DOHH2 (cell line): ENCODE measurements at regions not wholly inside any gene's neighbourhood (a gene's known extent, or its start where the extent isn't known, plus 50 kb on each side); places are given as distances from the start of the nearest gene placed in this dataset.

Source experiments
- H3F3A ChIP-seq: fragments of 200-600 bp; sonication (generic), shearing (Covaris generic); 2 replicates; pipeline ENCODE4 v1.6.0; 2016; ENCODE audit warnings: antibody characterized with exemption, mild to moderate bottlenecking; ENCODE audit not compliant: control insufficient read depth, insufficient read depth
- H3K27ac ChIP-seq: fragments of 200-600 bp; sonication (generic); 2 replicates; pipeline ENCODE4 v1.5.1; 2014; ENCODE audit warnings: low read depth, mild to moderate bottlenecking, low read length, moderate library complexity
- H3K27me3 ChIP-seq: fragments of 200-600 bp; sonication (generic); 2 replicates; pipeline ENCODE4 v1.6.1; 2014; ENCODE audit warnings: mild to moderate bottlenecking, low read length, mixed read lengths; ENCODE audit not compliant: control insufficient read depth
- H3K36me3 ChIP-seq: fragments of 200-600 bp; sonication (generic); 2 replicates; pipeline ENCODE4 v1.6.1; 2014; ENCODE audit warnings: mild to moderate bottlenecking, low read length, moderate library complexity, mixed read lengths; ENCODE audit not compliant: control insufficient read depth
- H3K4me1 ChIP-seq: fragments of 200-600 bp; sonication (generic); 2 replicates; pipeline ENCODE4 v1.6.1; 2014; ENCODE audit warnings: mild to moderate bottlenecking, low read length, mixed read lengths; ENCODE audit not compliant: control insufficient read depth
- H3K4me2 ChIP-seq: fragments of 200-600 bp; sonication (generic); 2 replicates; pipeline ENCODE4 v1.6.0; 2014; ENCODE audit warnings: mild to moderate bottlenecking, low read length, moderate library complexity
- H3K4me3 ChIP-seq: fragments of 200-600 bp; sonication (generic); 2 replicates; pipeline ENCODE4 v1.5.1; 2014; ENCODE audit warnings: mild to moderate bottlenecking, low read length, mixed read lengths
- H3K79me2 ChIP-seq: fragments of 200-600 bp; sonication (generic); 2 replicates; pipeline ENCODE4 v1.6.1; 2014; ENCODE audit warnings: mild to moderate bottlenecking, low read length, mixed read lengths; ENCODE audit not compliant: control insufficient read depth
- H3K9me2 ChIP-seq: fragments of 200-600 bp; sonication (generic); replicated peaks from 2 replicates; pipeline ENCODE4 v1.6.1; 2014; ENCODE audit warnings: mild to moderate bottlenecking, low read length, mixed read lengths; ENCODE audit not compliant: control insufficient read depth
- H3K9me3 ChIP-seq: fragments of 200-600 bp; sonication (generic); 2 replicates; pipeline ENCODE4 v1.6.1; 2014; ENCODE audit warnings: antibody characterized with exemption, low read length, mixed read lengths; ENCODE audit not compliant: control insufficient read depth, insufficient read depth
- H4K20me1 ChIP-seq: fragments of 200-600 bp; sonication (generic); 2 replicates; pipeline ENCODE4 v1.6.0; 2014; ENCODE audit warnings: low read depth, mild to moderate bottlenecking, antibody characterized with exemption, low read length, moderate library complexity; ENCODE audit not compliant: control insufficient read depth, insufficient read depth
- CTCF ChIP-seq: fragments of 200-600 bp; sonication (generic); IDR thresholded peaks from one replicate; pipeline ENCODE4 v1.5.1; 2014; ENCODE audit warnings: antibody characterized with exemption, mild to moderate bottlenecking, low read depth, low read length; ENCODE audit not compliant: poor library complexity, severe bottlenecking
- EZH2phosphoT487 ChIP-seq: fragments of 200-600 bp; sonication (generic); IDR thresholded peaks from 2 replicates; pipeline ENCODE4 v1.6.1; 2017; ENCODE audit warnings: borderline replicate concordance, mild to moderate bottlenecking, antibody characterized with exemption, low read length, moderate library complexity, mixed read lengths

- no peaks in the 10 kb centered on the region for H3F3A ChIP-seq
- no peaks in the 10 kb centered on the region for H4K20me1 ChIP-seq
- no peak overlapping the region for H3K4me3 ChIP-seq
- H3K9me3 ChIP-seq: no peaks in the 10 kb centered on the region
- H3K79me2 ChIP-seq: no peaks in the 10 kb centered on the region
- TF ChIP-seq CTCF (no peak), EZH2phosphoT487 (no peak)
- no peaks in the 10 kb centered on the region for H3K9me2 ChIP-seq
- H3K36me3 ChIP-seq: no peaks in the 10 kb centered on the region
- H3K27me3 ChIP-seq: peaks cover 17% of the 10 kb centered on the region
- H3K27ac ChIP-seq: no peak overlapping the region
- H3K4me2 ChIP-seq: no peak overlapping the region
- peaks cover 21% of the 10 kb centered on the region for H3K4me1 ChIP-seq
Observed at GRCh38 chr3:127087441-127087840, 104.5 kb downstream of the PLXNA1 start.

GRCh38 chr3:127088511-127089351 lies 104.2 kb upstream of the PRR23E start:
- no peak for TF ChIP-seq EZH2phosphoT487
- TF ChIP-seq CTCF: no peak
- H3K79me2 ChIP-seq: no peaks in the 10 kb centered on the region

GRCh38 chr3:127089486-127090145 lies 103.3 kb upstream of the PRR23E start:
- peaks cover 21% of the 10 kb centered on the region for H3K4me1 ChIP-seq
- TF ChIP-seq EZH2phosphoT487 (no peak), CTCF (no peak)
- no peaks in the 10 kb centered on the region for H3K36me3 ChIP-seq

More at GRCh38 chr3:127088511-127089351, 104.2 kb upstream of the PRR23E start:
- H3K36me3 ChIP-seq: no peaks in the 10 kb centered on the region
- no peak overlapping the region for H3K4me3 ChIP-seq
- H4K20me1 ChIP-seq: no peaks in the 10 kb centered on the region
- H3K27me3 ChIP-seq: peaks cover 17% of the 10 kb centered on the region
- H3K4me1 ChIP-seq: peaks cover 21% of the 10 kb centered on the region
- H3K4me2 ChIP-seq: no peak overlapping the region
- no peaks in the 10 kb centered on the region for H3F3A ChIP-seq
- H3K27ac ChIP-seq: no peak overlapping the region
- no peaks in the 10 kb centered on the region for H3K9me3 ChIP-seq
- no peaks in the 10 kb centered on the region for H3K9me2 ChIP-seq

More at GRCh38 chr3:127089486-127090145, 103.3 kb upstream of the PRR23E start:
- no peak overlapping the region for H3K4me2 ChIP-seq
- no peak overlapping the region for H3K27ac ChIP-seq
- H3K9me2 ChIP-seq: no peaks in the 10 kb centered on the region
- H3K4me3 ChIP-seq: no peak overlapping the region
- no peaks in the 10 kb centered on the region for H3K9me3 ChIP-seq
- H3K27me3 ChIP-seq: peaks cover 14% of the 10 kb centered on the region
- no peaks in the 10 kb centered on the region for H4K20me1 ChIP-seq
- H3F3A ChIP-seq: no peaks in the 10 kb centered on the region
- H3K79me2 ChIP-seq: no peaks in the 10 kb centered on the region
